HepG2 (cell line): ENCODE measurements at regions not wholly inside any gene's neighbourhood (a gene's known extent, or its start where the extent isn't known, plus 50 kb on each side); places are given as distances from the start of the nearest gene placed in this dataset.

Experiments
- AGO1 ChIP-seq: fragments of 200-400 bp; formaldehyde crosslinking; IDR thresholded peaks from 2 replicates; pipeline ENCODE4 v1.6.1; 2017; ENCODE audit warnings: mild to moderate bottlenecking, low read depth, low read length, moderate library complexity; ENCODE audit not compliant: poor library complexity, severe bottlenecking
- BORCS8-MEF2B ChIP-seq: sonication (generic); formaldehyde crosslinking; IDR thresholded peaks from 2 replicates; pipeline ENCODE4 v1.8.0; 2022; ENCODE audit warnings: mild to moderate bottlenecking, missing genetic modification reagents
- MIER2 ChIP-seq: IDR thresholded peaks from 2 replicates; pipeline ENCODE4 v1.6.1; 2016; ENCODE audit warnings: missing biosample characterization, missing genetic modification reagents
- NCOR1 ChIP-seq: fragments of 200-600 bp; sonication (generic); IDR thresholded peaks from 2 replicates; pipeline ENCODE4 v1.7.0; 2017; ENCODE audit warnings: antibody characterized with exemption, low read length, borderline replicate concordance
- PRPF4 ChIP-seq: fragments of 200-400 bp; formaldehyde crosslinking; IDR thresholded peaks from 2 replicates; pipeline ENCODE4 v1.6.1; 2016; ENCODE audit warnings: low read length, low read depth; ENCODE audit not compliant: poor library complexity, severe bottlenecking
- TEAD2 ChIP-seq: sonication (generic); formaldehyde crosslinking; IDR thresholded peaks from 2 replicates; pipeline ENCODE4 v1.9.0; 2021; ENCODE audit warnings: missing genetic modification reagents
- WIZ ChIP-seq: sonication (generic); formaldehyde crosslinking; IDR thresholded peaks from 2 replicates; pipeline ENCODE4 v1.5.1; 2020; ENCODE audit warnings: mild to moderate bottlenecking, missing genetic modification reagents
- ZC3H13 ChIP-seq: sonication (generic); formaldehyde crosslinking; IDR thresholded peaks from 2 replicates; pipeline ENCODE4 v1.8.1; 2023; ENCODE audit warnings: mild to moderate bottlenecking, missing genetic modification reagents, moderate library complexity
- ZMAT3 ChIP-seq: sonication (generic); formaldehyde crosslinking; conservative IDR thresholded peaks from 2 replicates; pipeline ENCODE4 v1.7.0; 2021; ENCODE audit warnings: missing genetic modification reagents
- ZNF549 ChIP-seq: sonication (generic); formaldehyde crosslinking; IDR thresholded peaks from 2 replicates; pipeline ENCODE4 v1.5.0; 2020; ENCODE audit warnings: missing genetic modification reagents
- TF ChIP-seq, protein P1 (sequence below): sonication (generic); formaldehyde crosslinking; IDR thresholded peaks from 2 replicates; pipeline ENCODE4 v1.4.0; 2020; ENCODE audit warnings: missing genetic modification reagents
- TF ChIP-seq, protein P2 (sequence below): sonication (generic); formaldehyde crosslinking; IDR thresholded peaks from 2 replicates; pipeline ENCODE4 v1.4.0; 2020; ENCODE audit warnings: mild to moderate bottlenecking, low read depth, missing genetic modification reagents
- TF ChIP-seq, protein P3 (sequence below): sonication (generic); formaldehyde crosslinking; IDR thresholded peaks from 2 replicates; pipeline ENCODE4 v1.5.1; 2020; ENCODE audit warnings: mild to moderate bottlenecking, missing genetic modification reagents, moderate library complexity

DNA sequence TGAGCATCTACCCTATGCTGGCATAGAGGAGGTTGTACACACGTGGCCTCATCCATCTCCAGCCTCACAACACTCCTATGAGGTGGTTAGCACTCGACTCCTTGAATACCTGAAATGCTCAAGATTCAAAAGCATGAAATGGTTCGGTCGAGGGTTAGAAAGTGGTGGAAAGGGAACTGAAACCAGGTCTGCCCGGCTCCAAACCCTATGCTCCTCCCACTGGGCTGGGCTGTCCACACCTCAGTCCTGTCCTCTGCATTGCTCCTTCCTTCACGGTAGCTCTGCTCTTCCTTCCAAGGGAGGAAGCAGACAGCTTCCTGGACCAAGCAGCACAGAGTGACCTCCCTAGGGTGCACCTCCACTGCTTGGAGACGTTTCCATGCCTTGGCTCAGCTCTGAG lies 565.2 kb upstream of the ID2 start (continued):
- TF ChIP-seq, protein P1, sequence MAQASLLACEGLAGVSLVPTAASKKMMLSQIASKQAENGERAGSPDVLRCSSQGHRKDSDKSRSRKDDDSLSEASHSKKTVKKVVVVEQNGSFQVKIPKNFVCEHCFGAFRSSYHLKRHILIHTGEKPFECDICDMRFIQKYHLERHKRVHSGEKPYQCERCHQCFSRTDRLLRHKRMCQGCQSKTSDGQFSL (CRISPR knock-in tag): no peak
- TF ChIP-seq WIZ (CRISPR knock-in tag): no peak
- no peak for TF ChIP-seq ZNF549
- no peak for TF ChIP-seq NCOR1
- TF ChIP-seq, protein P2, sequence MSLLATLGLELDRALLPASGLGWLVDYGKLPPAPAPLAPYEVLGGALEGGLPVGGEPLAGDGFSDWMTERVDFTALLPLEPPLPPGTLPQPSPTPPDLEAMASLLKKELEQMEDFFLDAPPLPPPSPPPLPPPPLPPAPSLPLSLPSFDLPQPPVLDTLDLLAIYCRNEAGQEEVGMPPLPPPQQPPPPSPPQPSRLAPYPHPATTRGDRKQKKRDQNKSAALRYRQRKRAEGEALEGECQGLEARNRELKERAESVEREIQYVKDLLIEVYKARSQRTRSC (CRISPR knock-in tag): no peak
- TF ChIP-seq MIER2: no peak
- no peak for TF ChIP-seq ZC3H13 (CRISPR knock-in tag)
- peak; percentile 24; the same call in 1 of the 2 replicates for TF ChIP-seq BORCS8-MEF2B
- no peak for TF ChIP-seq ZMAT3
- TF ChIP-seq, protein P3, sequence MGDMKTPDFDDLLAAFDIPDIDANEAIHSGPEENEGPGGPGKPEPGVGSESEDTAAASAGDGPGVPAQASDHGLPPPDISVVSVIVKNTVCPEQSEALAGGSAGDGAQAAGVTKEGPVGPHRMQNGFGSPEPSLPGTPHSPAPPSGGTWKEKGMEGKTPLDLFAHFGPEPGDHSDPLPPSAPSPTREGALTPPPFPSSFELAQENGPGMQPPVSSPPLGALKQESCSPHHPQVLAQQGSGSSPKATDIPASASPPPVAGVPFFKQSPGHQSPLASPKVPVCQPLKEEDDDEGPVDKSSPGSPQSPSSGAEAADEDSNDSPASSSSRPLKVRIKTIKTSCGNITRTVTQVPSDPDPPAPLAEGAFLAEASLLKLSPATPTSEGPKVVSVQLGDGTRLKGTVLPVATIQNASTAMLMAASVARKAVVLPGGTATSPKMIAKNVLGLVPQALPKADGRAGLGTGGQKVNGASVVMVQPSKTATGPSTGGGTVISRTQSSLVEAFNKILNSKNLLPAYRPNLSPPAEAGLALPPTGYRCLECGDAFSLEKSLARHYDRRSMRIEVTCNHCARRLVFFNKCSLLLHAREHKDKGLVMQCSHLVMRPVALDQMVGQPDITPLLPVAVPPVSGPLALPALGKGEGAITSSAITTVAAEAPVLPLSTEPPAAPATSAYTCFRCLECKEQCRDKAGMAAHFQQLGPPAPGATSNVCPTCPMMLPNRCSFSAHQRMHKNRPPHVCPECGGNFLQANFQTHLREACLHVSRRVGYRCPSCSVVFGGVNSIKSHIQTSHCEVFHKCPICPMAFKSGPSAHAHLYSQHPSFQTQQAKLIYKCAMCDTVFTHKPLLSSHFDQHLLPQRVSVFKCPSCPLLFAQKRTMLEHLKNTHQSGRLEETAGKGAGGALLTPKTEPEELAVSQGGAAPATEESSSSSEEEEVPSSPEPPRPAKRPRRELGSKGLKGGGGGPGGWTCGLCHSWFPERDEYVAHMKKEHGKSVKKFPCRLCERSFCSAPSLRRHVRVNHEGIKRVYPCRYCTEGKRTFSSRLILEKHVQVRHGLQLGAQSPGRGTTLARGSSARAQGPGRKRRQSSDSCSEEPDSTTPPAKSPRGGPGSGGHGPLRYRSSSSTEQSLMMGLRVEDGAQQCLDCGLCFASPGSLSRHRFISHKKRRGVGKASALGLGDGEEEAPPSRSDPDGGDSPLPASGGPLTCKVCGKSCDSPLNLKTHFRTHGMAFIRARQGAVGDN (CRISPR knock-in tag): peak; percentile 28; the same call in 1 of the 2 replicates
- TF ChIP-seq AGO1: no peak
- no peak for TF ChIP-seq PRPF4
- no peak for TF ChIP-seq TEAD2
- TF ChIP-seq, all 625 proteins: peak for 4
